OCI-LY3 (cell line): ENCODE measurements at regions not wholly inside any gene's neighbourhood (a gene's known extent, or its start where the extent isn't known, plus 50 kb on each side); places are given as distances from the start of the nearest gene placed in this dataset.

Experiments used
- H2AFZ ChIP-seq: fragments of 200-600, 300-600 bp; shearing (Covaris generic); 2 replicates; pipeline ENCODE4 v1.6.0; 2014; ENCODE audit warnings: antibody characterized with exemption, low read depth, low read length
- H3K27ac ChIP-seq: fragments of 200-600, 300-600 bp; sonication (generic); 2 replicates; pipeline ENCODE4 v1.5.1; 2014; ENCODE audit warnings: mild to moderate bottlenecking, low read length, moderate library complexity, mixed read lengths
- H3K27me3 ChIP-seq: fragments of 200-600, 300-600 bp; sonication (generic); 2 replicates; pipeline ENCODE4 v1.6.1; 2014; ENCODE audit warnings: low read depth, low read length, mixed read lengths
- H3K36me3 ChIP-seq: fragments of 200-600, 300-600 bp; sonication (generic); replicated peaks from 2 replicates; pipeline ENCODE3; 2014; ENCODE audit warnings: low read depth, low read length, mixed read lengths
- H3K4me1 ChIP-seq: fragments of 300-600, 200-600 bp; sonication (generic); 2 replicates; pipeline ENCODE4 v1.6.1; 2014; ENCODE audit warnings: low read length, mixed read lengths
- H3K4me2 ChIP-seq: fragments of 200-600, 300-600 bp; sonication (generic); 2 replicates; pipeline ENCODE4 v1.6.1; 2014; ENCODE audit warnings: low read length, mixed read lengths
- H3K4me3 ChIP-seq: fragments of 300-600, 200-600 bp; sonication (generic); 2 replicates; pipeline ENCODE4 v1.5.1; 2014; ENCODE audit warnings: antibody characterized with exemption, mild to moderate bottlenecking, low read length, moderate library complexity
- H3K79me2 ChIP-seq: fragments of 300-600, 200-600 bp; shearing (Covaris generic); 2 replicates; pipeline ENCODE4 v1.6.1; 2014; ENCODE audit warnings: mild to moderate bottlenecking, low read length, mixed read lengths
- H3K9ac ChIP-seq: fragments of 300-600, 200-600 bp; shearing (Covaris generic); 2 replicates; pipeline ENCODE4 v1.6.0; 2014; ENCODE audit warnings: mild to moderate bottlenecking, low read length, moderate library complexity
- H3K9me3 ChIP-seq: fragments of 200-600, 300-600 bp; shearing (Covaris generic); 2 replicates; pipeline ENCODE4 v1.6.1; 2014; ENCODE audit warnings: low read length, mixed read lengths; ENCODE audit not compliant: insufficient read depth
- H4K20me1 ChIP-seq: fragments of 200-600, 300-600 bp; sonication (generic); 2 replicates; pipeline ENCODE4 v1.6.1; 2016; ENCODE audit warnings: low read length, mixed read lengths; ENCODE audit not compliant: insufficient read depth
- CTCF ChIP-seq: fragments of 200-600, 300-600 bp; sonication (generic); IDR thresholded peaks from 2 replicates; pipeline ENCODE4 v1.5.1; 2014; ENCODE audit warnings: antibody characterized with exemption, low read length, low read depth
- EZH2phosphoT487 ChIP-seq: fragments of 200-600 bp; shearing (Covaris generic); IDR thresholded peaks from 2 replicates; pipeline ENCODE4 v1.6.1; 2018; ENCODE audit warnings: antibody characterized with exemption, mixed run types, low read depth

GRCh38 chr6:11370191-11371018, 137.9 kb upstream of the NEDD9 start:
- no peak overlapping the region for H3K4me3 ChIP-seq
- no peak overlapping the region for H2AFZ ChIP-seq
- H3K4me1 ChIP-seq = peaks cover 77% of the 10 kb centered on the region
- peaks cover 49% of the 10 kb centered on the region for H4K20me1 ChIP-seq
- H3K9me3 ChIP-seq = no peaks in the 10 kb centered on the region
- 0 out of 2 replicates have a peak overlapping the region, but pooled peaks have one; percentile 15 for H3K27ac ChIP-seq
- H3K4me2 ChIP-seq = no peak overlapping the region
- H3K79me2 ChIP-seq = peaks cover 96% of the 10 kb centered on the region
- no peak overlapping the region for H3K9ac ChIP-seq
- TF ChIP-seq CTCF (no peak), EZH2phosphoT487 (no peak)
- peaks cover 72% of the 10 kb centered on the region for H3K36me3 ChIP-seq
- no peaks in the 10 kb centered on the region for H3K27me3 ChIP-seq

GRCh38 chr6:11368760-11369159, 136.3 kb upstream of the NEDD9 start:
- peaks cover 77% of the 10 kb centered on the region for H3K4me1 ChIP-seq
- H3K36me3 ChIP-seq = peaks cover 82% of the 10 kb centered on the region
- no peak overlapping the region for H3K27ac ChIP-seq
- H3K4me2 ChIP-seq = no peak overlapping the region
- TF ChIP-seq CTCF = no peak
- TF ChIP-seq EZH2phosphoT487 = no peak
- H3K9me3 ChIP-seq = no peaks in the 10 kb centered on the region
- H3K27me3 ChIP-seq = no peaks in the 10 kb centered on the region
- H3K9ac ChIP-seq = no peak overlapping the region
- H2AFZ ChIP-seq = no peak overlapping the region
- H3K79me2 ChIP-seq = peaks cover 100% of the 10 kb centered on the region
- H4K20me1 ChIP-seq = peaks cover 47% of the 10 kb centered on the region
- no peak overlapping the region for H3K4me3 ChIP-seq

- Histone ChIP-seq H3K27me3 (no peaks in the 10 kb centered on the region), H3K79me2 (peaks cover 100% of the 10 kb centered on the region), H3K36me3 (peaks cover 81% of the 10 kb centered on the region), H4K20me1 (peaks cover 47% of the 10 kb centered on the region), H3K27ac (no peak overlapping the region), H3K9ac (no peak overlapping the region), H2AFZ (no peak overlapping the region), H3K9me3 (no peaks in the 10 kb centered on the region), H3K4me2 (no peak overlapping the region), H3K4me1 (peaks cover 73% of the 10 kb centered on the region), H3K4me3 (no peak overlapping the region)
- TF ChIP-seq CTCF = no peak
- no peak for TF ChIP-seq EZH2phosphoT487
Measured at GRCh38 chr6:11368264-11368663, 135.8 kb upstream of the NEDD9 start.

- peaks cover 47% of the 10 kb centered on the region for H4K20me1 ChIP-seq
- H3K27me3 ChIP-seq = no peaks in the 10 kb centered on the region
- H3K4me3 ChIP-seq = no peak overlapping the region
- no peak overlapping the region for H3K27ac ChIP-seq
- H3K79me2 ChIP-seq = peaks cover 100% of the 10 kb centered on the region
- H3K4me1 ChIP-seq = peaks cover 67% of the 10 kb centered on the region
- H3K36me3 ChIP-seq = peaks cover 81% of the 10 kb centered on the region
- no peaks in the 10 kb centered on the region for H3K9me3 ChIP-seq
- H3K9ac ChIP-seq = no peak overlapping the region
- no peak overlapping the region for H2AFZ ChIP-seq
- H3K4me2 ChIP-seq = peak overlapping the region; percentile 63
- no peak for TF ChIP-seq EZH2phosphoT487
- no peak for TF ChIP-seq CTCF
Measured at GRCh38 chr6:11367638-11368199, 135.3 kb upstream of the NEDD9 start.
